C4-2B (cell line): ENCODE measurements at regions not wholly inside any gene's neighbourhood (a gene's known extent, or its start where the extent isn't known, plus 50 kb on each side); places are given as distances from the start of the nearest gene placed in this dataset.

ENCODE experiments used
- CTCF ChIP-seq: fragments of 450-650 bp; conservative IDR thresholded peaks from 2 replicates; pipeline ENCODE4 v1.5.1; 2017; ENCODE audit warnings: mild to moderate bottlenecking
- ZFX ChIP-seq: fragments of 450-650 bp; IDR thresholded peaks from 2 replicates; pipeline ENCODE4 v1.6.1; 2017

DNA sequence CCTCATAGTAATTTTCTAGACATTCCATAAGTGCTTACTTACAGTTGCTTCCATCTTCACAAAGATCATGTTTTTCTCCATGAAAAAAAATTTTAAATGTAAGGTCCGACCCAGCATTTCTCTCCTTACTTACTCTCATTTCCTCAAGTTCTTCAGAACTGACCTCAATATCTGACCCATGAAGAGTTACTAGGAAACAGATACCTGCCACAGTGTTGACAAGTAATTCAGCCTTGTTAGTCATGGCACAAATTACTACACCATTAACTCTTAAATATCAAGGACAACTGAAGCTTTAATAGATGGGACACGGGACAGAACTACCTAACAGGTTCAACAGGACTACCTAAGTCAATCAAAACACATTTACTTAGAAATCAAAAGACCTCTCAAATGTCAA, 316.2 kb downstream of the POM121L12 start:
- TF ChIP-seq CTCF (no peak), ZFX (no peak)
